ENCODE measurements at regions not wholly inside any gene's neighbourhood (a gene's known extent, or its start where the extent isn't known, plus 50 kb on each side); places are given as distances from the start of the nearest gene placed in this dataset.

DNA sequence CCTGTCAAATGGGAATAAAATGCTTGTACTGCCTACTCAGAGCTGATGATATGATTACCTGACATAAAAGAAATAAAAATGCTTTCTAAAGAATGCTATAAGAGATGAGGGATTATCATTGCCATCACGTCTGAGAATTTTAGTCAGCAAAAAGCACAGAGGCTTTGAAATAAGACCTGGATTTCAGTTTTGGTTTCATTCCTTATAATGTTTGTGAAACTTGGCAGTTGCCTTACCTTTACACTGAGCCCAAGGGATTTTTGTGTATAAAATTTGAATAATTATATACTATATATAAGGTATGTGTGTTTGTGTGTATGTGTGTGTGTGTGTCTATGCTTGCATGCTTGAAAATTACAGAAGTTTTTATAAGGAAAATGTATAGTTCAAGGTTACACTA lies 634.8 kb upstream of the BCHE start:
- DNase-seq (ENCODE audit: extremely low spot score in 2 of 2), result no peak
- Histone ChIP-seq H3K27ac (no peak overlapping the region), H3K9me3 (no peaks in the 10 kb centered on the region), H3K27me3 (no peaks in the 10 kb centered on the region), H3K4me1 (no peaks in the 10 kb centered on the region), H3K36me3 (no peaks in the 10 kb centered on the region), H3K4me3 (no peak overlapping the region)
- intact Hi-C loops (cut with DNase I), result no loop called here
- TF ChIP-seq POLR2AphosphoS5 (IDR thresholded peaks at IDR 0.05; ENCODE audit: insufficient read depth in 1 of 2, low read depth in 1 of 2) (no peak), POLR2A (IDR thresholded peaks at IDR 0.05) (no peak)
- TF ChIP-seq, protein P1, sequence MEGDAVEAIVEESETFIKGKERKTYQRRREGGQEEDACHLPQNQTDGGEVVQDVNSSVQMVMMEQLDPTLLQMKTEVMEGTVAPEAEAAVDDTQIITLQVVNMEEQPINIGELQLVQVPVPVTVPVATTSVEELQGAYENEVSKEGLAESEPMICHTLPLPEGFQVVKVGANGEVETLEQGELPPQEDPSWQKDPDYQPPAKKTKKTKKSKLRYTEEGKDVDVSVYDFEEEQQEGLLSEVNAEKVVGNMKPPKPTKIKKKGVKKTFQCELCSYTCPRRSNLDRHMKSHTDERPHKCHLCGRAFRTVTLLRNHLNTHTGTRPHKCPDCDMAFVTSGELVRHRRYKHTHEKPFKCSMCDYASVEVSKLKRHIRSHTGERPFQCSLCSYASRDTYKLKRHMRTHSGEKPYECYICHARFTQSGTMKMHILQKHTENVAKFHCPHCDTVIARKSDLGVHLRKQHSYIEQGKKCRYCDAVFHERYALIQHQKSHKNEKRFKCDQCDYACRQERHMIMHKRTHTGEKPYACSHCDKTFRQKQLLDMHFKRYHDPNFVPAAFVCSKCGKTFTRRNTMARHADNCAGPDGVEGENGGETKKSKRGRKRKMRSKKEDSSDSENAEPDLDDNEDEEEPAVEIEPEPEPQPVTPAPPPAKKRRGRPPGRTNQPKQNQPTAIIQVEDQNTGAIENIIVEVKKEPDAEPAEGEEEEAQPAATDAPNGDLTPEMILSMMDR (IDR thresholded peaks at IDR 0.05), result no peak

- TF ChIP-seq POLR2A (IDR thresholded peaks at IDR 0.05) (no peak), POLR2AphosphoS5 (IDR thresholded peaks at IDR 0.05; ENCODE audit: insufficient read depth in 1 of 2, low read depth in 1 of 2) (no peak)
- Histone ChIP-seq H3K36me3 (no peaks in the 10 kb centered on the region), H3K9me3 (no peaks in the 10 kb centered on the region), H3K4me1 (no peaks in the 10 kb centered on the region), H3K27me3 (no peaks in the 10 kb centered on the region), H3K27ac (no peak overlapping the region), H3K4me3 (no peak overlapping the region)
- DNase-seq (ENCODE audit: extremely low spot score in 2 of 2), result no peak
- intact Hi-C loops (cut with DNase I), result no loop called here
Observed at GRCh38 chr3:166471074-166471767, 634.0 kb upstream of the BCHE start.

DNA sequence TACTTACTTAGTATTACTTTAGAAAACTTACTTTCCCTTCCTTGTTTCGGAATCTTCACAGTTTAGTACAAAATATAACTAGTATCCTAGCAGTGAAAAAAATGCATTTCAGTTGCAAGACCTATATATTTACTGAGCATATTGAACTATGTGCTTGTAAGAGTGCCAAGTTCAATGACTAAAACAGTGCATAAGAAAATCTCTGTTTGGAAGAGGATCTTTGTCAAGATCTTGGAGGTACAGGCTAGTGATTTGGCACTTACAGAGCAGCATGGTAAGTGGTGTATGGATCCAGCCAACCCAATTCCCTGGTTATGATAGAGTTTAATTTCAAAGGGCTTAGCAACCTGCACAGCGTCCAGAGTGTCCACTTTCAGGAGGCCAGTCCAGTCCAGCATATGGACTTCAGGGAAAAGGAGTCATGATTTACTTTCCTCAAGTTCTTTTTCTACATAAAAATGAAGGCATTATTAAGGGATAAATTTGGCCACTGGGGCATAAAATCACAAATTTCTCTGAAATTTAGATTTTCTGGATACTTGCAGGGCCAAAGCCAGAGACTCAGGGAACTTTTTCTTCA lies 625.8 kb upstream of the BCHE start:
- Histone ChIP-seq H3K9me3 (no peaks in the 10 kb centered on the region), H3K4me1 (no peaks in the 10 kb centered on the region), H3K27me3 (no peaks in the 10 kb centered on the region), H3K4me3 (no peak overlapping the region), H3K36me3 (no peaks in the 10 kb centered on the region), H3K27ac (no peak overlapping the region)
- intact Hi-C loops (cut with DNase I), result no loop called here
- DNase-seq (ENCODE audit: extremely low spot score in 2 of 2), result no peak
- TF ChIP-seq, protein P1 (IDR thresholded peaks at IDR 0.05), result no peak
- TF ChIP-seq POLR2A (IDR thresholded peaks at IDR 0.05), result no peak
- no peak for TF ChIP-seq POLR2AphosphoS5 (IDR thresholded peaks at IDR 0.05; ENCODE audit: insufficient read depth in 1 of 2, low read depth in 1 of 2)

DNA sequence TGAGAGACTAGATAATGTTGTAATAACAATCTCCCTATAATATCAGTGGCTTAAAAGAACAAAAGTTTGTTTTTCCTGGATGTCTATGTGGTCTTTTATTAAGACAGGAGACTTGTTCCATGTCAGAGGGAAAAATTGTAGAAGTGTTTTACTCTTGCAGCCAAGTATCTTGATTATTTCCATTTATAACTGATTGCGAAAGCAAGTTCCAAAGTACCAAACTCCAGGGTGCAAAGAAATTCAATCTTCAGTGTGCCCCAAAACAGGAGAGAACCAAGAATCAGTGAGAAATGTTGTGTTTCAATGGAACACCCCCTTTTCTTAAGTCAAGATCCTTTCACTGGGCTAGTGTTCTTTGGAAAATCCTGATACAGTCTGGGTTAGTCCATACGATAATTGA lies 624.4 kb upstream of the BCHE start:
- Histone ChIP-seq H3K4me3 (no peak overlapping the region), H3K9me3 (no peaks in the 10 kb centered on the region), H3K27ac (no peak overlapping the region), H3K4me1 (no peaks in the 10 kb centered on the region), H3K36me3 (no peaks in the 10 kb centered on the region), H3K27me3 (no peaks in the 10 kb centered on the region)
- no peak for TF ChIP-seq POLR2A (IDR thresholded peaks at IDR 0.05)
- no peak for TF ChIP-seq POLR2AphosphoS5 (IDR thresholded peaks at IDR 0.05; ENCODE audit: insufficient read depth in 1 of 2, low read depth in 1 of 2)
- TF ChIP-seq, protein P1 (IDR thresholded peaks at IDR 0.05), result no peak
- DNase-seq (ENCODE audit: extremely low spot score in 2 of 2), result no peak
- intact Hi-C loops (cut with DNase I), result no loop called here

DNA sequence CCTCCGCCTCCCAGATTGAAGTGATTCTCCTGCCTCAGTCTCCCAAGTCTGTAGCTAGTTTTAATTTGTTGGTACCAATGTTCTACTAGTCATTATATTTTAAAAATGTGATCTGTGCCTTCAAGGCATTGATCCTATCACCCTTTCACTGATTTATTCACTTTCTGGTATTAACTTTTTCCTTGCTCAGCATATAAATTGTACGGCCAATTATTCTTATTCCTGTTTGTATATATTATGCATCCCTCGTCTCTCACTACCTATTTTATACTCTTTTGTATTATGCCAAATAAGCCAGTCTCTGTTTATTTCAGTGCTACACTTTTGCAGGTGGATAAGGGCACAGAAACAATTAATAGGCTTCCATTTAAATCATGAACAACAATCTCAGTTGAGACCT lies 620.2 kb upstream of the BCHE start:
- H3K27ac ChIP-seq, result no peak overlapping the region
- H3K27me3 ChIP-seq, result no peaks in the 10 kb centered on the region
- no peak overlapping the region for H3K4me3 ChIP-seq
- intact Hi-C loops (cut with DNase I), result no loop called here
- H3K36me3 ChIP-seq, result no peaks in the 10 kb centered on the region
- no peak for DNase-seq (ENCODE audit: extremely low spot score in 2 of 2)
- no peaks in the 10 kb centered on the region for H3K9me3 ChIP-seq
- H3K4me1 ChIP-seq, result no peaks in the 10 kb centered on the region
- TF ChIP-seq POLR2AphosphoS5 (IDR thresholded peaks at IDR 0.05; ENCODE audit: insufficient read depth in 1 of 2, low read depth in 1 of 2) (no peak), POLR2A (IDR thresholded peaks at IDR 0.05) (no peak)
- TF ChIP-seq, protein P1 (IDR thresholded peaks at IDR 0.05), result no peak

Data from vagina (tissue), 2 donors.